ENCODE measurements at regions not wholly inside any gene's neighbourhood (a gene's known extent, or its start where the extent isn't known, plus 50 kb on each side); places are given as distances from the start of the nearest gene placed in this dataset.

DNA sequence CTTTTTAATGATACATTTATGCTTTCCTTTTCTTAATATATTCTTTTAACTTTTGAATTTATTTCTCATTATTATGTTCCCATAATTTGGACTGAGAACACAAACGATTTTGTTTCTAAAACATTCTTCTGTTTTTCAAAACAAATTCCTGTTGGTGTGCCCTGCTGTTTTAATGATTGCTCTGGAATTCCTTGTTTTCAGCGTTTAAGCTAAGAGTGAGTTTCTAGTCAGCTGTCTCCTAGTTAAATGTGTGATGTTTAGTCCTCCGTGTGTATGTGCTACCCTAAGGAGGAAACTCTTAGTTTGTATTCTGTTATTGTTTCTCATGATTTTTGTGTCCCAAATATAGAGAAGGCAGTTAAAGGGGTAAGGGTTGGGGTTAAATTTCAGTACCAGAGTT is 306.1 kb upstream of the RGS17 start:
- Histone ChIP-seq H3K36me3 (no peaks in the 10 kb centered on the region), H3K4me1 (no peaks in the 10 kb centered on the region), H3K4me3 (no peak overlapping the region), H3K27ac (no peak overlapping the region), H3K27me3 (no peaks in the 10 kb centered on the region), H3K9me3 (no peaks in the 10 kb centered on the region)
- TF ChIP-seq POLR2A (IDR thresholded peaks at IDR 0.05): no peak
- TF ChIP-seq EP300 (IDR thresholded peaks at IDR 0.05): no peak
- TF ChIP-seq, protein P1, sequence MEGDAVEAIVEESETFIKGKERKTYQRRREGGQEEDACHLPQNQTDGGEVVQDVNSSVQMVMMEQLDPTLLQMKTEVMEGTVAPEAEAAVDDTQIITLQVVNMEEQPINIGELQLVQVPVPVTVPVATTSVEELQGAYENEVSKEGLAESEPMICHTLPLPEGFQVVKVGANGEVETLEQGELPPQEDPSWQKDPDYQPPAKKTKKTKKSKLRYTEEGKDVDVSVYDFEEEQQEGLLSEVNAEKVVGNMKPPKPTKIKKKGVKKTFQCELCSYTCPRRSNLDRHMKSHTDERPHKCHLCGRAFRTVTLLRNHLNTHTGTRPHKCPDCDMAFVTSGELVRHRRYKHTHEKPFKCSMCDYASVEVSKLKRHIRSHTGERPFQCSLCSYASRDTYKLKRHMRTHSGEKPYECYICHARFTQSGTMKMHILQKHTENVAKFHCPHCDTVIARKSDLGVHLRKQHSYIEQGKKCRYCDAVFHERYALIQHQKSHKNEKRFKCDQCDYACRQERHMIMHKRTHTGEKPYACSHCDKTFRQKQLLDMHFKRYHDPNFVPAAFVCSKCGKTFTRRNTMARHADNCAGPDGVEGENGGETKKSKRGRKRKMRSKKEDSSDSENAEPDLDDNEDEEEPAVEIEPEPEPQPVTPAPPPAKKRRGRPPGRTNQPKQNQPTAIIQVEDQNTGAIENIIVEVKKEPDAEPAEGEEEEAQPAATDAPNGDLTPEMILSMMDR (IDR thresholded peaks at IDR 0.05): no peak
- no peak for TF ChIP-seq POLR2AphosphoS5 (IDR thresholded peaks at IDR 0.05)
- no peak for DNase-seq
- intact Hi-C loops (cut with DNase I): no loop called here
- WGBS, 2 donors: 20 to 24% methylated on average over 3 of the region's 3 CpGs

DNA sequence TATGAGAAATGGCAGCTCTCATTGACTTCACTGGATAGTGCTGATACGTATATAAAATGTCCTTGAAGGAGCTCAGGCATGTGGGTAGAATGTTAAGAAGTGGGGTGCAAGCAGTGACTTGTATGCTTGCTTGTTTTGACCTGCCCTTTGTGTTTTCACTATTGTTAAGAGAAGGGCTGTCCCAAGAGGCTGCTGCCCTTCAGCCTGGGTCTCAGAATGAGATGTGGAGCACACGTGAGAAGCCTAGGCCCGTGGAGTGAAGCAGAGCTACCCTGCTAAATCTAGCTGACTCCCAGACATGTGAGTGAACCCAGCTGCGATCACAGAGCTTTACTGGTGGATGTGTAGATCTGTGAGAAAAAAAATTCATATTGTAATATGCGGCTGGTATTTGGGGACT is 305.3 kb upstream of the RGS17 start:
- Histone ChIP-seq H3K4me3 (no peak overlapping the region), H3K4me1 (no peaks in the 10 kb centered on the region), H3K27me3 (no peaks in the 10 kb centered on the region), H3K9me3 (no peaks in the 10 kb centered on the region), H3K36me3 (no peaks in the 10 kb centered on the region), H3K27ac (no peak overlapping the region)
- DNase-seq: no peak
- intact Hi-C loops (cut with DNase I): no loop called here
- TF ChIP-seq EP300 (IDR thresholded peaks at IDR 0.05) (no peak), POLR2AphosphoS5 (IDR thresholded peaks at IDR 0.05) (no peak), POLR2A (IDR thresholded peaks at IDR 0.05) (no peak)
- TF ChIP-seq, protein P1 (IDR thresholded peaks at IDR 0.05): no peak
- 46 to 50% methylated on average over 5 of the region's 5 CpGs for WGBS, 2 donors

DNA sequence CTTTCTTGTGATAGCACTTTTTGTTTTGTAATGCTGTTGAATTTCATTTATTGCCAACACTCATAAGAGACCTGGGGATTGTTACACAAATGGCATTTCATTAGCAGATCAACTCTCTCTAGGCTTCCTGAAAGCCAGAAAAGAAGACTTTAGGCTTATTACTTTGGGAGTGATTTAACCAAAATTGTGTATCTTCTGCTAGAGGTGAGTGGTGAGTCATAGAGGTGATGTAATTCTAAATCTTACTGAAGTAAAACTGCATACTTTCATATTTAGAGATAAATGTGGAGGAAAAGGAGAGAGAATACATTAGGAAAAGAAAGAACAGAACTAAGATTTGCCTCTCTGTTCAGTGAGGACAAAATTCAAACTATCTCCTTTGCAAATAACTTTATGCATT is 304.7 kb upstream of the RGS17 start:
- no peak overlapping the region for H3K27ac ChIP-seq
- no peaks in the 10 kb centered on the region for H3K4me1 ChIP-seq
- intact Hi-C loops (cut with DNase I): no loop called here
- H3K27me3 ChIP-seq: no peaks in the 10 kb centered on the region
- no peak for DNase-seq
- H3K4me3 ChIP-seq: no peak overlapping the region
- no peaks in the 10 kb centered on the region for H3K36me3 ChIP-seq
- H3K9me3 ChIP-seq: no peaks in the 10 kb centered on the region
- TF ChIP-seq EP300 (IDR thresholded peaks at IDR 0.05) (no peak), POLR2A (IDR thresholded peaks at IDR 0.05) (no peak), POLR2AphosphoS5 (IDR thresholded peaks at IDR 0.05) (no peak)
- TF ChIP-seq, protein P1 (IDR thresholded peaks at IDR 0.05): no peak

- intact Hi-C loops (cut with DNase I): no loop called here
- TF ChIP-seq, protein P1 (IDR thresholded peaks at IDR 0.05): no peak
Observed at GRCh38 chr6:153425536-153425935, 294.5 kb upstream of the RGS17 start.

DNA sequence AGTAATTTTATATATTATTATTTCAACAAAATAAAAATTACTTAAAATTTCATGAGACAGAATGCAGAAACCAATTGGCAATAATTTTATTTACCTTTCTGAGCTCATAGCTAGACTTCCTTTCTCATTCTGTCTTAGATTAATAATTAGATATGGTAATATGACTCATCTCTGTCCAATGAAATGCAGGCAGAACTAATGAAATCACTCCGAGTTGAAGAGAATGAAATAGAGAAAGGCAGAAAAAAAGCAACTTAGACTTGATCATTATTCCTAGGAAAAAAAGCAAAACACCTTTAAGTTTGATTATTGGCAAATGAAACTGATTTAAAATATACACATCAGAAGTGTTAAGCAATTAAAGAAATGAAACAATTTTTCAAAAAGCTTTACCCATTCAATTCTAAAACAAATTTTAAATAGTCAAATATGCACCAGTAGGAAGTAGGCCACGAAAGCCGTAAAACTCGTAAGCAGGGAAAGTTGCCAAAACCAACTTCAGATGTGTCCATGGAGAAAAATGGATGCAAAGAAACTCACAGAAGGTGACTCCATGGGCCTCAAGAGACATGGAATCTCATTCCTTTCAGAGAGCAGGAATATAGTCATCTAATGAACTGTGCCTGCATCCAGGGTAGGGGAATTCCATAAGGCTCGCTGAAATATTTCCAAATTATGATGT is 293.8 kb upstream of the RGS17 start:
- whole genome bisulfite sequencing, 2 donors: 58 to 71% methylated on average over 5 of the region's 5 CpGs

More at GRCh38 chr6:153425536-153425935, 294.5 kb upstream of the RGS17 start:
- H3K4me3 ChIP-seq: no peak overlapping the region
- WGBS, 2 donors: 63 to 67% methylated on average over 2 of the region's 2 CpGs
- no peak overlapping the region for H3K27ac ChIP-seq
- H3K4me1 ChIP-seq: no peaks in the 10 kb centered on the region
- H3K36me3 ChIP-seq: no peaks in the 10 kb centered on the region
- no peak for DNase-seq
- H3K27me3 ChIP-seq: no peaks in the 10 kb centered on the region
- H3K9me3 ChIP-seq: no peaks in the 10 kb centered on the region

More for the DNA sequence above, 293.8 kb upstream of the RGS17 start:
- Histone ChIP-seq H3K36me3 (no peaks in the 10 kb centered on the region), H3K27me3 (no peaks in the 10 kb centered on the region), H3K27ac (no peak overlapping the region), H3K4me3 (no peak overlapping the region), H3K9me3 (no peaks in the 10 kb centered on the region), H3K4me1 (no peaks in the 10 kb centered on the region)
- intact Hi-C loops (cut with DNase I): no loop called here
- no peak for DNase-seq
- TF ChIP-seq POLR2A (IDR thresholded peaks at IDR 0.05) (no peak), EP300 (IDR thresholded peaks at IDR 0.05) (no peak)
- TF ChIP-seq, protein P1 (IDR thresholded peaks at IDR 0.05): no peak
